PFSK-1 (cell line): ENCODE measurements at regions not wholly inside any gene's neighbourhood (a gene's known extent, or its start where the extent isn't known, plus 50 kb on each side); places are given as distances from the start of the nearest gene placed in this dataset.

Source experiments
- POLR2AphosphoS5 ChIP-seq: IDR thresholded peaks from 2 replicates; pipeline ENCODE4 v1.6.1; 2012; ENCODE audit warnings: low read depth, mild to moderate bottlenecking, control low read depth, low read length, moderate library complexity
- SIN3A ChIP-seq: IDR thresholded peaks from 2 replicates; pipeline ENCODE4 v1.6.1; 2012; ENCODE audit warnings: mild to moderate bottlenecking, low read length, moderate library complexity, borderline replicate concordance; ENCODE audit not compliant: insufficient read depth
- TAF1 ChIP-seq: IDR thresholded peaks from 2 replicates; pipeline ENCODE4 v1.6.1; 2012; ENCODE audit warnings: low read length, control low read depth, borderline replicate concordance; ENCODE audit not compliant: insufficient read depth
- TF ChIP-seq, protein P1 (sequence below), 2 experiments: IDR thresholded peaks; 2 replicates each; pipeline versions ENCODE4 v1.6.1 to v1.8.0; 2011 to 2012; ENCODE audit warnings: low read depth in 2 of 2, low read length in 2 of 2, control low read depth in 1 of 2, inconsistent platforms in 1 of 2, mild to moderate bottlenecking in 1 of 2, moderate library complexity in 1 of 2; ENCODE audit not compliant: insufficient read depth in 1 of 2

DNA sequence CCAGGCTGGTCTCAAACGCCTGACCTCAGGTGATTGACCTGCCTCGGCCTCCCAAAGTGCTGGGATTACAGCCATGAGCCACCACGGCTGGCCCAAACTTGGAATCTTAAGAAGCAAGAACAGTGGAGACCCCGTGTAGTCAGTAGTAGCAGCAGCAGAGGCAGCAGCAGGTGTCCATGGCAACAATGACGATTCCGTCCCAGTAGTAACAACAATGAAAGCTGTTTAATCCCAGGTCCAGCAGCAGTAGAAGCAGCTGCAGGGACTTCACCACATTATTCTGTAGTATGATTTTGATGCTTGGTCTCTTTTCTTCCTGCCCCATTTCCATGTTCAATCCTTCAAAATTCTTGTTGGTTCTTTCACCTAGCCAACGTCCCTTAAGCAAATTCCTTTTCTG, 69.6 kb upstream of the KCTD3 start:
- TF ChIP-seq TAF1 (no peak), SIN3A (no peak), POLR2AphosphoS5 (no peak)
- TF ChIP-seq, protein P1, sequence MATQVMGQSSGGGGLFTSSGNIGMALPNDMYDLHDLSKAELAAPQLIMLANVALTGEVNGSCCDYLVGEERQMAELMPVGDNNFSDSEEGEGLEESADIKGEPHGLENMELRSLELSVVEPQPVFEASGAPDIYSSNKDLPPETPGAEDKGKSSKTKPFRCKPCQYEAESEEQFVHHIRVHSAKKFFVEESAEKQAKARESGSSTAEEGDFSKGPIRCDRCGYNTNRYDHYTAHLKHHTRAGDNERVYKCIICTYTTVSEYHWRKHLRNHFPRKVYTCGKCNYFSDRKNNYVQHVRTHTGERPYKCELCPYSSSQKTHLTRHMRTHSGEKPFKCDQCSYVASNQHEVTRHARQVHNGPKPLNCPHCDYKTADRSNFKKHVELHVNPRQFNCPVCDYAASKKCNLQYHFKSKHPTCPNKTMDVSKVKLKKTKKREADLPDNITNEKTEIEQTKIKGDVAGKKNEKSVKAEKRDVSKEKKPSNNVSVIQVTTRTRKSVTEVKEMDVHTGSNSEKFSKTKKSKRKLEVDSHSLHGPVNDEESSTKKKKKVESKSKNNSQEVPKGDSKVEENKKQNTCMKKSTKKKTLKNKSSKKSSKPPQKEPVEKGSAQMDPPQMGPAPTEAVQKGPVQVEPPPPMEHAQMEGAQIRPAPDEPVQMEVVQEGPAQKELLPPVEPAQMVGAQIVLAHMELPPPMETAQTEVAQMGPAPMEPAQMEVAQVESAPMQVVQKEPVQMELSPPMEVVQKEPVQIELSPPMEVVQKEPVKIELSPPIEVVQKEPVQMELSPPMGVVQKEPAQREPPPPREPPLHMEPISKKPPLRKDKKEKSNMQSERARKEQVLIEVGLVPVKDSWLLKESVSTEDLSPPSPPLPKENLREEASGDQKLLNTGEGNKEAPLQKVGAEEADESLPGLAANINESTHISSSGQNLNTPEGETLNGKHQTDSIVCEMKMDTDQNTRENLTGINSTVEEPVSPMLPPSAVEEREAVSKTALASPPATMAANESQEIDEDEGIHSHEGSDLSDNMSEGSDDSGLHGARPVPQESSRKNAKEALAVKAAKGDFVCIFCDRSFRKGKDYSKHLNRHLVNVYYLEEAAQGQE (IDR thresholded peaks at IDR 0.05; ENCODE audit: insufficient read depth in 1 of 2, low read depth in 2 of 2, low read length in 2 of 2), result no peak
